Activated CD8-positive, alpha-beta memory T cell treated with anti-CD3 and anti-CD28 coated beads for 24 hours (primary cell): ENCODE measurements at regions not wholly inside any gene's neighbourhood (a gene's known extent, or its start where the extent isn't known, plus 50 kb on each side); places are given as distances from the start of the nearest gene placed in this dataset.

ENCODE experiments used
- DNase-seq: peaks from one replicate; pipeline ENCODE4 v3.0.0-alpha.2; 2020

- DNase-seq = no peak
Measured at GRCh38 chrX:4841216-4841745, 1127.8 kb upstream of the PRKX start.

DNA sequence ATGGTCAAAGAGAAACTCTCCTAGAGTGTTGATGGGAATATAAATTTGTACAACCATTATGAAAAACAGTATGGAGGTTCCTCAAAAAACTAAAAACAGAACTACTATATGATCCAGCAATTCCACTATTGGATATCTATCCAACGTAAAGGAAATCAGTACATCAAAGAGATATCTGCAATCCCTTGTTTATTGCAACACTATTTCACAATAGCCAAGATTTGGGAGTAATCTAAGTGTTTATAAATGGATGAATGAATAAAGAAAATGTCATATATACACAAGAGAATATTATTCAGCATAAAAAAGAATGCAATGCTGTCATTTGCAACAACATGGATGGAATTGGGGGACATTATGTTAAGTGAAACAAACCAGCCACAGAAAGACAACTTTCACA, 1118.1 kb upstream of the PRKX start:
- no peak for DNase-seq

- no peak for DNase-seq
Measured at GRCh38 chrX:4830880-4831557, 1117.6 kb upstream of the PRKX start.

DNA sequence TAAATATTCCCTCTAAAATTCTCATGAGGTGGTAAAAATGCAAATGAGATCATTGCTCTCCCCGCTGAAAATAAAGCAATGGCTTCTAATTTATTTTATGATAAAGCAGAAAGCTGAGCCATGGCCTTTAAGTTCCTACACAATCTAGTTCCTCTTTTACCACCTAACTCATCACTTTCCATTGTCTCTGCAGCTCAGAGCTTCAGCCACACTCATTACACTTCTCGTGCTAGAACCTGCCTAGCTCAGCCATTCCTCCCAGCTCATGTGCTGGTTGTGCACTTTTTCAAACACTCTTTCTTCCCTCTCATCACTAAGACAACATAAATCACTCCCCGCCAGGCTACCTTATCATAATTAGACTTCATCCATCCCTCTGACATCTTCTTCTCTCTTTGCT, 1112.1 kb upstream of the PRKX start:
- no peak for DNase-seq

GRCh38 chrX:4809571-4809970, 1096.1 kb upstream of the PRKX start:
- no peak for DNase-seq

- no peak for DNase-seq
Measured at GRCh38 chrX:4805502-4805901, 1092.1 kb upstream of the PRKX start.

GRCh38 chrX:4800756-4801155, 1087.3 kb upstream of the PRKX start:
- DNase-seq = no peak

GRCh38 chrX:4787971-4788370, 1074.5 kb upstream of the PRKX start:
- no peak for DNase-seq

- DNase-seq = no peak
Measured at GRCh38 chrX:4764888-4765287, 1051.4 kb upstream of the PRKX start.

GRCh38 chrX:4762196-4762595, 1048.7 kb upstream of the PRKX start:
- no peak for DNase-seq

- DNase-seq = no peak
Measured at GRCh38 chrX:4754878-4755604, 1041.6 kb upstream of the PRKX start.

GRCh38 chrX:4741024-4741423, 1027.6 kb upstream of the PRKX start:
- DNase-seq = no peak

GRCh38 chrX:4735299-4735698, 1021.9 kb upstream of the PRKX start:
- no peak for DNase-seq

- no peak for DNase-seq
Measured at GRCh38 chrX:4710618-4711433, 997.4 kb upstream of the PRKX start.

DNA sequence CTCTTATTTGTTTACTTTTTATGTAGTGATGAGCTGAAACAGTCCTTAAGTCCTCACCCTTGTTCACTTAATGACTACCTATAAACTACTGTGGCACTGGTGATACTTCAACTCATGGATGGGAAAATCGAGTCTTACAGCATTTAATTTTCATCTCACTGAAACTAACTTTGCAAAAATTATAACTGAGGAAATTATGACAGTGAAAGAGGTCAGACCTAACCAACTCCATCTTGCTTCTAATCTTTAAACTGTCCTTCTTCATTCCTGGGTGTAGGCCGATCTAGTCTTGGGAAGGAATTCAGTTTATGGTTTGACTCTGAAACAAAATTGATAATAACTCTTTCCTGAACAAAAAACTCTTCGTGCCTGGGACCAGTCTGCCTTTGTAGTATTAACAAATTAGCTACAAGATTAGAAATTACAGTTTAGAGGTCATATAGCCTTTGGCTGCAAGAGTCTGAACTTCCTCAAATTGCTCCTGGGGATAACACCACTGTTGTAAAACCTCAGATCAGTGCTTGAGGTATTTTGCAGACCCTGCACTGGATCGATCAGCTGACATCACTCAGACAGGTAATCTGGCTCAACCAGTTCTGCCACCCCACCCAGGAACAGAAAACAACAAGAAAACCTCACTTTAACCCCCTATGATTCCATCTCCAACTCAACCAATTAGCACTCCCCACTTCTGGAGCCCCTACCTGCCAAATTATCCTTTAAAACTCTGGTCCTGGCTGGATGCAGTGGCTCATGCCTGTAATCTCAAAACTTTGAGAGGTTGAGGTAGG, 995.7 kb upstream of the PRKX start:
- no peak for DNase-seq

DNA sequence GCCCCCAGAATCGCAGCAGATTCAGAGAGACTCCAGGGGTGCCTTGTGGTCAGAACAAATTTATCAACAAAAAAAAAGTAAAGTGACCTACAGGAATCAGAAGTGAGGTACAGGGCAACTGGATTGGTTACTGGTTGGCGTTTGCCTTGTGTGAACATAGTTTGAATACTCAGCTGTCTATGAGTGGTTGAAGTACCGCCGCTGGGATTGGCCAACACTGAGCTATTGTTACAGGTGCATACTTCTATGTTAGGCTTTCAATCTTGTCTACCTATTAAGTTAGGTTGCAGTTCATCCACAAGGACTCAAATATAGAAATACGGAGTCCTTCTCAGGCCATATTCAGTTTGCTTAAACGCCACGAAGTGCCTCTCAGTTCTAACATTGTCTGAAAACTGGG, 993.5 kb upstream of the PRKX start:
- no peak for DNase-seq

DNA sequence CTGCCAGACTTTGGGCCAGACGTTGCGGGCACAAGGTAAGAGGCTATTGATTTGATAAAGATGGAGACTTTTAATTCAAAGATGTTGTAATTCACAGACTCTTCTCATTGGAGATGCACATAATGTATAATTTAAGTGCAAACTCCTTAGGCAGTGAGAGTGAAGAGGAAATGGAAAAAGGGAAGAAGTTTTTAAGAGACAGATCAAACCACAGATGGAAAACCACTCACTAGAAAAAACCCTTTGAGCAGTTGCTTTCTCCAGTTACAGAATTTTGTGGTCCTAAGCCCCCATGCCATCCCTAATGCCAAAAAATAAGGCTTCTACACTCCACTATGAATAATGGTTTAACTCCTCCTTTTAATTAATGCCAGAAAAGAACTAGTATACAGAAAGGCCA, 977.1 kb upstream of the PRKX start:
- DNase-seq = no peak

- no peak for DNase-seq
Measured at GRCh38 chrX:4682636-4683035, 969.2 kb upstream of the PRKX start.

GRCh38 chrX:4675686-4676300, 962.3 kb upstream of the PRKX start:
- DNase-seq = no peak

DNA sequence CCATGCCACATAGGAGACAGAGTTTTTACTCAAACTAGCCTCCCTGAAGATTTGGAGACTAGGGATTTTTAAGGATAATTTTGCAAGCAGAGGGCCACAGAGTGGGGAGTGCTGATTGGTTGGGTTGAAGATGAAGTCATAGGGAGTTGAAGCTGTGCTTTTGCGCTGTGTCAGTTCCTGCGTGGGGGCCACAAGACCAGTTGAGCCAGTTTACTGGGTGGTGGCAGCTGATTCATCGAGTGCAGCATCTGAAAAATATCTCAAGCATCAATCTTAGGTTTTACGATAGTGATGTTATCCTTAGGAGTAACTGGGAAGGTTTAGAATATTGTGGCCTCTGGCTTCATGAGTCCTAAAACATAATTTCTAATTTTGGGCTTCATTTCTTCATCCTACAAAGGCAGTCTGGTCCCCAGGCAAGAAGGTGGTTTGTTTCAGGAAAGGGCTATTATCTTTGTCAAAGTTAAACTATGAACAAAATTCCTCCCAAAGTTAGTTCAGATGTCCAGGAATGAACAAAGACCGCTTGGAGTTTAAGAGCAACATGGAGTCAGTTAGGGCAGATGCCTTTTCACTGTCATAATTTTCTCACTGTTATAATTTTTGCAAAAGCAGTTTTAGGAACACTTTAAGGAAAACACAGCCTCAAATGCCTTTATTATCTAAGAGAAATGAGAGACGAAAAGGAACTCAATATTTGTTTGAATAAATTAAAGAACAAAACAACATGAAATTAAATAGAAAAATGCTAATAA, 960.8 kb upstream of the PRKX start:
- DNase-seq = no peak

DNA sequence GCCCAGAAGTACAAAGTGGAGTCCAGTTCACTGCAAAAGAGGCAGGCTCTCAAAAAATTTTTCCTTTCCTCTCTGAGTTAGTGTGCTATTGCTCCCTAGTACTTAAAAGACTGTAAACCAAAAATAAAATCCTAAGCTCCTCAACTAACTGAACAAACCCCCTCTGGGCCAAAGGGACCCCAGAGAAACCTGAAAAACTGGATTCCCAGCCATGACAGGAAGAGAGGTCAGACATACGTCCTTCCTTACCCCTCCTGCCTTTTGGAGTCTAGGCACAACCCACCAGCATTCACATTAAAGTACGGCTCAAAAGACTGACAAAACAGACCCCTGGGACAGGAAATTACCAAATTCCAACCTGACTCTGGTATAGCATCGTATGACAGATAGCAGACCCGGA, 957.9 kb upstream of the PRKX start:
- DNase-seq = no peak

- DNase-seq = no peak
Measured at GRCh38 chrX:4670606-4671005, 957.2 kb upstream of the PRKX start.
